ENCODE measurements at regions not wholly inside any gene's neighbourhood (a gene's known extent, or its start where the extent isn't known, plus 50 kb on each side); places are given as distances from the start of the nearest gene placed in this dataset.
A peak's percentile ranks its signal among the peaks of the same experiment; 100 is the strongest.

DNA sequence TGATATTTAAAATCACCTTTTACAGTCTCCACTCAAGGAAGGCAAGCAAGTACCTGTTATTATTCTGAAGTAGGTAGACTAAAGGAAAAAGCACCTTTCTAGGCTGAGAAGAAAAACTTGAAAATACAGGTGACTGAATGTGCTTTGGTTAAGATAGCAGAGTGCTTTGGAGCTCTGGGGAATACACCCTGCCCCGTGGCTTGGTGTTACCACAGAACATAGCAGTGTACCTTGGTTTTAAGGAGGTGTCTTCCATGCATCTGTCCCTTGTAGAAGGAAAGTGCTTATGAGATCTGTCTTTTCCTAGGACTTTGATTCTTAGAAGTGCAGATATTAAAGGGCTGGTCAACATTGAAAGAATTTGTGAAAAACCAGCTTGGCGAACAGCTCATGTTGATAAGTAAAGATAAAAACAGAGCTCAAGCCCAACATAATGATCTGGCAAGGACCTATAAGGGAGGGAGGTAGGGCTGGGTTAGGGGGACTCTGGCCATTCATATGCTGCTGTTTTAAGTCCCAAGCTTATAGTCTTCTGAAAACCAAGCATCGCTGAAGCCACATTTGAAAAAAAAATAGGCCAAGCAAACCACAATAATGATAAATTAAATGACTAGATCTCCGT lies 66.8 kb downstream of the ZNF608 start:
- Histone ChIP-seq H3K18ac (ENCODE audit: insufficient read length, low read depth, low read length) (no peak overlapping the region), H3K23me2 (ENCODE audit: insufficient read length, low read depth, low read length, poor library complexity, severe bottlenecking) (no peaks in the 10 kb centered on the region), H4K5ac (ENCODE audit: insufficient read length, low read depth, low read length) (no peak overlapping the region), H2BK5ac (ENCODE audit: insufficient read length, low read length) (no peak overlapping the region), H4K91ac (ENCODE audit: insufficient read length, low read depth, low read length) (no peak overlapping the region), H3K27ac (ENCODE audit: insufficient read length, low read depth, low read length) (no peak overlapping the region), H3K27me3 (ENCODE audit: insufficient read depth, low read length) (no peaks in the 10 kb centered on the region), H3K56ac (ENCODE audit: insufficient read length, low read depth, low read length) (no peak overlapping the region), H3K9me3 (ENCODE audit: control insufficient read depth, low read depth, low read length) (no peaks in the 10 kb centered on the region), H4K20me1 (ENCODE audit: control insufficient read depth, insufficient read depth, insufficient read length) (no peaks in the 10 kb centered on the region), H3T11ph (ENCODE audit: low read length) (no peak overlapping the region), H3K79me2 (ENCODE audit: insufficient read depth, low read length) (peaks cover 13% of the 10 kb centered on the region; the same call in 1 of the 2 replicates), H3K23ac (ENCODE audit: insufficient read length, low read depth, low read length) (no peak overlapping the region), H3K79me1 (ENCODE audit: insufficient read depth, low read depth, low read length, poor library complexity, severe bottlenecking) (peaks cover 11% of the 10 kb centered on the region), H3K9ac (ENCODE audit: extremely low read depth, insufficient read length, low read length) (no peak overlapping the region), H2BK20ac (ENCODE audit: low read depth, low read length, poor library complexity, severe bottlenecking) (no peak overlapping the region), H2AFZ (ENCODE audit: low read length) (no peak overlapping the region), H4K8ac (replicated peaks; ENCODE audit: insufficient read length, low read depth, low read length) (no peak overlapping the region), H3K14ac (ENCODE audit: insufficient read depth, low read length) (no peak overlapping the region), H3K4me1 (ENCODE audit: insufficient read depth, low read length) (peaks cover 18% of the 10 kb centered on the region), H3K4ac (ENCODE audit: low read depth, low read length) (no peak overlapping the region), H2AK5ac (ENCODE audit: insufficient read length, low read length) (no peak overlapping the region), H2BK15ac (ENCODE audit: low read depth, low read length) (no peak overlapping the region), H3K4me2 (ENCODE audit: insufficient read depth, insufficient read length, low read length) (no peak overlapping the region), H2BK12ac (ENCODE audit: insufficient read length, low read depth, low read length) (no peak overlapping the region), H2BK120ac (ENCODE audit: low read depth, low read length, poor library complexity, severe bottlenecking) (no peak overlapping the region)
- H3K4me1 Mint-ChIP-seq, result peaks cover 64 to 66% of the 10 kb centered on the region in 2 experiments
- TF ChIP-seq, protein P1, sequence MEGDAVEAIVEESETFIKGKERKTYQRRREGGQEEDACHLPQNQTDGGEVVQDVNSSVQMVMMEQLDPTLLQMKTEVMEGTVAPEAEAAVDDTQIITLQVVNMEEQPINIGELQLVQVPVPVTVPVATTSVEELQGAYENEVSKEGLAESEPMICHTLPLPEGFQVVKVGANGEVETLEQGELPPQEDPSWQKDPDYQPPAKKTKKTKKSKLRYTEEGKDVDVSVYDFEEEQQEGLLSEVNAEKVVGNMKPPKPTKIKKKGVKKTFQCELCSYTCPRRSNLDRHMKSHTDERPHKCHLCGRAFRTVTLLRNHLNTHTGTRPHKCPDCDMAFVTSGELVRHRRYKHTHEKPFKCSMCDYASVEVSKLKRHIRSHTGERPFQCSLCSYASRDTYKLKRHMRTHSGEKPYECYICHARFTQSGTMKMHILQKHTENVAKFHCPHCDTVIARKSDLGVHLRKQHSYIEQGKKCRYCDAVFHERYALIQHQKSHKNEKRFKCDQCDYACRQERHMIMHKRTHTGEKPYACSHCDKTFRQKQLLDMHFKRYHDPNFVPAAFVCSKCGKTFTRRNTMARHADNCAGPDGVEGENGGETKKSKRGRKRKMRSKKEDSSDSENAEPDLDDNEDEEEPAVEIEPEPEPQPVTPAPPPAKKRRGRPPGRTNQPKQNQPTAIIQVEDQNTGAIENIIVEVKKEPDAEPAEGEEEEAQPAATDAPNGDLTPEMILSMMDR (conservative IDR thresholded peaks at IDR 0.05), result no peak
- no peak for DNase-seq
- no CpG with 5 or more reads among the region's 4 CpGs for WGBS (ENCODE audit: extremely low coverage, insufficient read length, low lambda C conversion rate)
- H3K27ac Mint-ChIP-seq, result peak overlapping the region in 2 of 3 experiments; percentile 27 to 82; a peak in 3 of 7 replicates
- H3K27me3 Mint-ChIP-seq (ENCODE audit: low read depth), result no peaks in the 10 kb centered on the region
- H3K9me3 Mint-ChIP-seq, result no peaks in the 10 kb centered on the region
- no peak overlapping the region for H3K4me3 Mint-ChIP-seq
- H3K36me3 Mint-ChIP-seq (ENCODE audit: insufficient read depth in 1 of 3, low read depth in 3 of 3), result peaks cover 0 to 18% (median 14%) of the 10 kb centered on the region in 3 experiments
